Endothelial cell of umbilical vein (primary cell): ENCODE measurements at regions not wholly inside any gene's neighbourhood (a gene's known extent, or its start where the extent isn't known, plus 50 kb on each side); places are given as distances from the start of the nearest gene placed in this dataset.

Source experiments
- BruUV-seq: library from RNA; stranded (reverse); fragments of 400-500 nt; replicated peaks from 2 replicates; lab custom pipeline; 2021; lab: Mats Ljungman, UMichigan
- CTCF ChIA-PET: fragments of 300-600, 350-600 bp; sonication (Branson Sonifier 250); formaldehyde crosslinking; loops from one replicate; lab custom pipeline; 2021; ENCODE audit warnings: antibody characterized with exemption, inconsistent platforms; lab: Charles Lee
- POLR2A ChIA-PET: fragments of 300-600, 350-600 bp; sonication (Branson Sonifier 250); formaldehyde crosslinking; loops from one replicate; lab custom pipeline; 2021; ENCODE audit warnings: antibody characterized with exemption, inconsistent platforms; lab: Charles Lee
- DNase-seq: peaks from one replicate; pipeline ENCODE4 v3.0.0-alpha.2; 2011; ENCODE audit warnings: low read depth, low spot score
- FAIRE-seq: peaks from 2 replicates; lab custom pipeline; 2011; peaks lifted over from hg19 to GRCh38; lab: Jason Lieb, UNC
- H2AFZ ChIP-seq: 2 replicates; pipeline ENCODE4 v1.6.0; 2012; ENCODE audit warnings: low read depth, low read length, control low read depth, inconsistent platforms
- H3K27ac ChIP-seq: 2 replicates; pipeline ENCODE4 v1.5.1; 2011; ENCODE audit warnings: low read depth, mild to moderate bottlenecking, control low read depth, low read length, moderate library complexity; ENCODE audit not compliant: insufficient read depth
- H3K27me3 ChIP-seq, 2 experiments: 2 replicates each; pipeline versions ENCODE4 v1.6.0 to v1.6.1; 2011; ENCODE audit warnings: low read length in 2 of 2, mixed read lengths in 1 of 2; ENCODE audit not compliant: control insufficient read depth in 2 of 2, insufficient read depth in 2 of 2
- H3K36me3 ChIP-seq, 2 experiments: 2 replicates in 1 of 2; 3 replicates in 1 of 2; pipeline ENCODE4 v1.5.1; 2011; ENCODE audit warnings: low read length in 2 of 2, mild to moderate bottlenecking in 1 of 2, moderate library complexity in 1 of 2; ENCODE audit not compliant: control insufficient read depth in 2 of 2, insufficient read depth in 2 of 2; ENCODE audit errors: extremely low read depth in 1 of 2
- H3K4me1 ChIP-seq: 3 replicates; pipeline ENCODE4 v1.5.1; 2011; ENCODE audit warnings: mild to moderate bottlenecking, low read length; ENCODE audit not compliant: control insufficient read depth, insufficient read depth; ENCODE audit errors: extremely low read depth
- H3K4me2 ChIP-seq: 2 replicates; pipeline ENCODE4 v1.6.1; 2011; ENCODE audit warnings: low read length, control low read depth, mixed read lengths; ENCODE audit not compliant: insufficient read depth
- H3K4me3 ChIP-seq, 3 experiments: fragments of 200-600 bp in 1 of 3; sonication (generic), shearing (Covaris generic) in 1 of 3; replicated peaks in 1 of 3; 2 replicates each; pipeline ENCODE4 v1.5.1; 2011 to 2016; ENCODE audit warnings: control low read depth in 3 of 3, low read length in 3 of 3, mild to moderate bottlenecking in 2 of 3, inconsistent platforms in 1 of 3, low read depth in 1 of 3, moderate library complexity in 1 of 3; ENCODE audit not compliant: insufficient read depth in 1 of 3
- H3K79me2 ChIP-seq: 2 replicates; pipeline ENCODE4 v1.6.0; 2012; ENCODE audit warnings: low read length, inconsistent platforms; ENCODE audit not compliant: control insufficient read depth, insufficient read depth
- H3K9ac ChIP-seq: replicated peaks from 2 replicates; pipeline ENCODE3; 2011; ENCODE audit warnings: low read length, control low read depth; ENCODE audit not compliant: insufficient read depth; ENCODE audit errors: extremely low read depth
- H3K9me1 ChIP-seq: replicated peaks from 3 replicates; pipeline ENCODE4 v1.6.0; 2011; ENCODE audit warnings: mild to moderate bottlenecking, low read length; ENCODE audit not compliant: control insufficient read depth, insufficient read depth; ENCODE audit errors: extremely low read depth
- H3K9me3 ChIP-seq: replicated peaks from 2 replicates; pipeline ENCODE4 v1.5.1; 2012; ENCODE audit warnings: low read length, inconsistent platforms; ENCODE audit not compliant: control insufficient read depth, insufficient read depth
- H4K20me1 ChIP-seq: replicated peaks from 2 replicates; pipeline ENCODE3; 2011; ENCODE audit warnings: mild to moderate bottlenecking, low read length; ENCODE audit not compliant: control insufficient read depth, insufficient read depth; ENCODE audit errors: extremely low read depth
- EZH2 ChIP-seq: IDR thresholded peaks from 2 replicates; pipeline ENCODE4 v1.6.1; 2012; ENCODE audit warnings: borderline replicate concordance, low read depth, mild to moderate bottlenecking, moderate library complexity, low read length, inconsistent platforms; ENCODE audit not compliant: severe bottlenecking
- FOS ChIP-seq: IDR thresholded peaks from 2 replicates; pipeline ENCODE4 v1.6.1; 2011; ENCODE audit warnings: mild to moderate bottlenecking, low read length, moderate library complexity, borderline replicate concordance; ENCODE audit not compliant: insufficient read depth
- GATA2 ChIP-seq: IDR thresholded peaks from 2 replicates; pipeline ENCODE4 v1.7.0; 2011; ENCODE audit warnings: low read depth, mild to moderate bottlenecking, moderate library complexity, mixed read lengths, low read length; ENCODE audit not compliant: insufficient read length, insufficient read depth
- JUN ChIP-seq: IDR thresholded peaks from 2 replicates; pipeline ENCODE4 v1.6.1; 2011; ENCODE audit warnings: borderline replicate concordance, low read depth; ENCODE audit not compliant: insufficient read length, insufficient read depth
- MYC ChIP-seq: IDR thresholded peaks from one replicate; pipeline ENCODE4 v1.6.1; 2011; ENCODE audit warnings: mild to moderate bottlenecking, low read depth, low read length
- POLR2A ChIP-seq: IDR thresholded peaks from 2 replicates; pipeline ENCODE4 v1.6.1; 2012; ENCODE audit warnings: low read depth, mild to moderate bottlenecking, control low read depth, low read length
- POLR2AphosphoS5 ChIP-seq: IDR thresholded peaks from 2 replicates; pipeline ENCODE4 v1.6.1; 2012; ENCODE audit warnings: low read depth, mild to moderate bottlenecking, control low read depth, low read length, moderate library complexity; ENCODE audit not compliant: insufficient read depth
- dilution Hi-C: fragments of 300-500 bp; cut with MboI; formaldehyde crosslinking; loops from one replicate; pipeline ENCODE4 v1.15.0; 2019; ENCODE audit warnings: low sequenced_read_pairs; ENCODE audit not compliant: extremely low pct_ligation_motif_present
- intact Hi-C: fragments of 100-400 bp; cut with micrococcal nuclease; formaldehyde crosslinking; loops from one replicate; pipeline ENCODE4 v1.10.0; 2022
- TF ChIP-seq, protein P1 (sequence below): IDR thresholded peaks from 2 replicates; pipeline ENCODE4 v1.6.1; 2011; ENCODE audit not compliant: insufficient read depth, insufficient read length
- TF ChIP-seq, protein P2 (sequence below), 2 donors: IDR thresholded peaks; 1 replicate in 1 of 2; 2 replicates in 1 of 2; pipeline ENCODE4 v1.5.1; 2011; ENCODE audit warnings: low read length in 2 of 2, mild to moderate bottlenecking in 2 of 2, moderate library complexity in 2 of 2, control low read depth in 1 of 2, inconsistent platforms in 1 of 2, low read depth in 1 of 2; ENCODE audit not compliant: insufficient read depth in 1 of 2; ENCODE audit errors: extremely low read depth in 1 of 2

DNA sequence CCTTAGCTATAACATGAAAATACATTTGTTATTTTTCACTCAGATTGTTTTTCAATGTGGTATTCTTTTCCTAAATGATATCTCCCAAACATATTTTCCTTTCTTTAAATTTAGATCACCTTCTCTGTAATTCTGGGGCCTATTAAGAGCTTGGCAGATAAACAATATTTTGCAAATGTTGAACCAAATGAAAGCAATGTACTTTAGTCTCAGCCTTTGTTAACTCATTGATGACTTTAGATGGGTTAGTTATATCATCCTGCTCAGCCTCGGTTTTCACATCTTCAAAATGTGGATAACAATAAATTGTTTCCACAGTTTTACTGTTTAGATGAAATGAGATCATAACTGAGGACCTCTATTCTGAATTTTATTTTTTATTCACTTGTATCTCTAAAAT is 1205.2 kb downstream of the SUCLG1 start:
- BruUV-seq, result no TSS peak
- CTCF ChIA-PET, result no interaction called here

More for the DNA sequence above, 1205.2 kb downstream of the SUCLG1 start:
- Histone ChIP-seq H3K9me1 (no peaks in the 10 kb centered on the region), H4K20me1 (no peaks in the 10 kb centered on the region), H3K9ac (no peak overlapping the region), H3K27me3 (peaks cover 0 to 3% of the 10 kb centered on the region in 2 experiments), H3K27ac (no peak overlapping the region), H3K4me1 (no peaks in the 10 kb centered on the region), H3K79me2 (no peaks in the 10 kb centered on the region), H2AFZ (no peak overlapping the region), H3K4me3 (no peak overlapping the region), H3K9me3 (no peaks in the 10 kb centered on the region), H3K4me2 (no peak overlapping the region), H3K36me3 (no peaks in the 10 kb centered on the region)
- dilution Hi-C loops, result no loop called here
- FAIRE-seq (no peak), DNase-seq (no peak)
- intact Hi-C loops, result no loop called here
- TF ChIP-seq JUN, result no peak
- TF ChIP-seq POLR2A, result no peak
- TF ChIP-seq, protein P1, sequence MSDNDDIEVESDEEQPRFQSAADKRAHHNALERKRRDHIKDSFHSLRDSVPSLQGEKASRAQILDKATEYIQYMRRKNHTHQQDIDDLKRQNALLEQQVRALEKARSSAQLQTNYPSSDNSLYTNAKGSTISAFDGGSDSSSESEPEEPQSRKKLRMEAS, result no peak
- TF ChIP-seq MYC, result no peak
- no peak for TF ChIP-seq GATA2
- TF ChIP-seq FOS, result no peak
- no peak for TF ChIP-seq POLR2AphosphoS5
- TF ChIP-seq, protein P2, sequence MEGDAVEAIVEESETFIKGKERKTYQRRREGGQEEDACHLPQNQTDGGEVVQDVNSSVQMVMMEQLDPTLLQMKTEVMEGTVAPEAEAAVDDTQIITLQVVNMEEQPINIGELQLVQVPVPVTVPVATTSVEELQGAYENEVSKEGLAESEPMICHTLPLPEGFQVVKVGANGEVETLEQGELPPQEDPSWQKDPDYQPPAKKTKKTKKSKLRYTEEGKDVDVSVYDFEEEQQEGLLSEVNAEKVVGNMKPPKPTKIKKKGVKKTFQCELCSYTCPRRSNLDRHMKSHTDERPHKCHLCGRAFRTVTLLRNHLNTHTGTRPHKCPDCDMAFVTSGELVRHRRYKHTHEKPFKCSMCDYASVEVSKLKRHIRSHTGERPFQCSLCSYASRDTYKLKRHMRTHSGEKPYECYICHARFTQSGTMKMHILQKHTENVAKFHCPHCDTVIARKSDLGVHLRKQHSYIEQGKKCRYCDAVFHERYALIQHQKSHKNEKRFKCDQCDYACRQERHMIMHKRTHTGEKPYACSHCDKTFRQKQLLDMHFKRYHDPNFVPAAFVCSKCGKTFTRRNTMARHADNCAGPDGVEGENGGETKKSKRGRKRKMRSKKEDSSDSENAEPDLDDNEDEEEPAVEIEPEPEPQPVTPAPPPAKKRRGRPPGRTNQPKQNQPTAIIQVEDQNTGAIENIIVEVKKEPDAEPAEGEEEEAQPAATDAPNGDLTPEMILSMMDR (IDR thresholded peaks at IDR 0.05; ENCODE audit: extremely low read depth in 1 of 2, insufficient read depth in 1 of 2, low read depth in 1 of 2, low read length in 2 of 2), result no peak
- no peak for TF ChIP-seq EZH2
- POLR2A ChIA-PET, result no interaction called here
